HL-60 (cell line): ENCODE measurements at regions not wholly inside any gene's neighbourhood (a gene's known extent, or its start where the extent isn't known, plus 50 kb on each side); places are given as distances from the start of the nearest gene placed in this dataset.

Experiments
- DNase-seq, 2 experiments: peaks; one replicate each; pipeline ENCODE4 v3.0.0-alpha.2; 2010 to 2020; ENCODE audit warnings: low read depth in 1 of 2, low spot score in 1 of 2
- H3K27ac ChIP-seq: fragments of 250-450 bp; sonication (Bioruptor Pico); replicated peaks from 2 replicates; pipeline ENCODE4 v1.5.1; 2020; ENCODE audit warnings: mild to moderate bottlenecking, moderate library complexity
- H3K27me3 ChIP-seq: fragments of 250-450 bp; sonication (Bioruptor Pico); 2 replicates; pipeline ENCODE4 v1.5.1; 2021; ENCODE audit warnings: mild to moderate bottlenecking, moderate library complexity; ENCODE audit not compliant: insufficient read depth, poor library complexity, severe bottlenecking
- H3K4me3 ChIP-seq: replicated peaks from 2 replicates; pipeline ENCODE4 v1.5.1; 2011; ENCODE audit warnings: mild to moderate bottlenecking, control low read depth, low read length; ENCODE audit not compliant: insufficient read depth
- GABPA ChIP-seq: IDR thresholded peaks from 2 replicates; pipeline ENCODE4 v1.6.1; 2012; ENCODE audit warnings: low read depth
- POLR2AphosphoS5 ChIP-seq: IDR thresholded peaks from 2 replicates; pipeline ENCODE4 v1.6.1; 2012; ENCODE audit warnings: low read depth
- SPI1 ChIP-seq: IDR thresholded peaks from 2 replicates; pipeline ENCODE4 v1.6.1; 2012; ENCODE audit warnings: low read depth, mild to moderate bottlenecking, borderline replicate concordance
- TF ChIP-seq, protein P1 (sequence below): IDR thresholded peaks from one replicate; pipeline ENCODE4 v1.5.1; 2011; ENCODE audit warnings: low read length, control low read depth, inconsistent platforms; ENCODE audit not compliant: insufficient read depth
- TF ChIP-seq, protein P2 (sequence below): IDR thresholded peaks from 2 replicates; pipeline ENCODE4 v1.6.1; 2012; ENCODE audit warnings: low read depth; ENCODE audit not compliant: insufficient replicate concordance

DNA sequence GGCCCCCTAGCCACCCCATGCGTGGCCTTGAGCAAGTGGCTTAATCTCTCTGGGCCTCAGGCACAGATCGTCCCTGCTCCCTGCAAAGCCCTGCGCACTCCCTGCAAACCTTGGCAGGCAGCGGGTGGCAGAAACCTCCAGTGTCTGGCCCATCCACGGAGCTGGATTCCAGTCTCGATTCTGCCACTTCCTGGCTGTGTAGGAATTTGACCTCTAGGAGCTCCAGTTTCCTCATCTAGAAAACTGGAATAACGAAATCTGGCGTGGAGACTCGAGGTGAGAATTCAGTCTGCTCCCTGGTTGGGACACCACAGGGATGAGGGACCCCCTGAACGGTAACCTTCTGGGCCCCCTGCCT, 186.9 kb downstream of the MN1 start:
- Histone ChIP-seq H3K4me3 (no peak overlapping the region), H3K27ac (no peak overlapping the region), H3K27me3 (peaks cover 24% of the 10 kb centered on the region)
- no peak for TF ChIP-seq POLR2AphosphoS5
- no peak for TF ChIP-seq SPI1
- TF ChIP-seq GABPA: no peak
- TF ChIP-seq, protein P1, sequence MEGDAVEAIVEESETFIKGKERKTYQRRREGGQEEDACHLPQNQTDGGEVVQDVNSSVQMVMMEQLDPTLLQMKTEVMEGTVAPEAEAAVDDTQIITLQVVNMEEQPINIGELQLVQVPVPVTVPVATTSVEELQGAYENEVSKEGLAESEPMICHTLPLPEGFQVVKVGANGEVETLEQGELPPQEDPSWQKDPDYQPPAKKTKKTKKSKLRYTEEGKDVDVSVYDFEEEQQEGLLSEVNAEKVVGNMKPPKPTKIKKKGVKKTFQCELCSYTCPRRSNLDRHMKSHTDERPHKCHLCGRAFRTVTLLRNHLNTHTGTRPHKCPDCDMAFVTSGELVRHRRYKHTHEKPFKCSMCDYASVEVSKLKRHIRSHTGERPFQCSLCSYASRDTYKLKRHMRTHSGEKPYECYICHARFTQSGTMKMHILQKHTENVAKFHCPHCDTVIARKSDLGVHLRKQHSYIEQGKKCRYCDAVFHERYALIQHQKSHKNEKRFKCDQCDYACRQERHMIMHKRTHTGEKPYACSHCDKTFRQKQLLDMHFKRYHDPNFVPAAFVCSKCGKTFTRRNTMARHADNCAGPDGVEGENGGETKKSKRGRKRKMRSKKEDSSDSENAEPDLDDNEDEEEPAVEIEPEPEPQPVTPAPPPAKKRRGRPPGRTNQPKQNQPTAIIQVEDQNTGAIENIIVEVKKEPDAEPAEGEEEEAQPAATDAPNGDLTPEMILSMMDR: no peak
- TF ChIP-seq, protein P2, sequence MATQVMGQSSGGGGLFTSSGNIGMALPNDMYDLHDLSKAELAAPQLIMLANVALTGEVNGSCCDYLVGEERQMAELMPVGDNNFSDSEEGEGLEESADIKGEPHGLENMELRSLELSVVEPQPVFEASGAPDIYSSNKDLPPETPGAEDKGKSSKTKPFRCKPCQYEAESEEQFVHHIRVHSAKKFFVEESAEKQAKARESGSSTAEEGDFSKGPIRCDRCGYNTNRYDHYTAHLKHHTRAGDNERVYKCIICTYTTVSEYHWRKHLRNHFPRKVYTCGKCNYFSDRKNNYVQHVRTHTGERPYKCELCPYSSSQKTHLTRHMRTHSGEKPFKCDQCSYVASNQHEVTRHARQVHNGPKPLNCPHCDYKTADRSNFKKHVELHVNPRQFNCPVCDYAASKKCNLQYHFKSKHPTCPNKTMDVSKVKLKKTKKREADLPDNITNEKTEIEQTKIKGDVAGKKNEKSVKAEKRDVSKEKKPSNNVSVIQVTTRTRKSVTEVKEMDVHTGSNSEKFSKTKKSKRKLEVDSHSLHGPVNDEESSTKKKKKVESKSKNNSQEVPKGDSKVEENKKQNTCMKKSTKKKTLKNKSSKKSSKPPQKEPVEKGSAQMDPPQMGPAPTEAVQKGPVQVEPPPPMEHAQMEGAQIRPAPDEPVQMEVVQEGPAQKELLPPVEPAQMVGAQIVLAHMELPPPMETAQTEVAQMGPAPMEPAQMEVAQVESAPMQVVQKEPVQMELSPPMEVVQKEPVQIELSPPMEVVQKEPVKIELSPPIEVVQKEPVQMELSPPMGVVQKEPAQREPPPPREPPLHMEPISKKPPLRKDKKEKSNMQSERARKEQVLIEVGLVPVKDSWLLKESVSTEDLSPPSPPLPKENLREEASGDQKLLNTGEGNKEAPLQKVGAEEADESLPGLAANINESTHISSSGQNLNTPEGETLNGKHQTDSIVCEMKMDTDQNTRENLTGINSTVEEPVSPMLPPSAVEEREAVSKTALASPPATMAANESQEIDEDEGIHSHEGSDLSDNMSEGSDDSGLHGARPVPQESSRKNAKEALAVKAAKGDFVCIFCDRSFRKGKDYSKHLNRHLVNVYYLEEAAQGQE: no peak
- no peak for DNase-seq

GRCh38 chr22:27615408-27615807, 186.1 kb downstream of the MN1 start:
- no peak for DNase-seq
- Histone ChIP-seq H3K27ac (no peak overlapping the region), H3K4me3 (no peak overlapping the region), H3K27me3 (peaks cover 24% of the 10 kb centered on the region)
- TF ChIP-seq, protein P1: no peak
- no peak for TF ChIP-seq SPI1
- TF ChIP-seq, protein P2: no peak
- TF ChIP-seq GABPA: no peak
- no peak for TF ChIP-seq POLR2AphosphoS5

- TF ChIP-seq, protein P1: no peak
- TF ChIP-seq, protein P2: no peak
- TF ChIP-seq POLR2AphosphoS5: no peak
- no peak for TF ChIP-seq SPI1
- no peak for TF ChIP-seq GABPA
- DNase-seq: no peak
- Histone ChIP-seq H3K27ac (no peak overlapping the region), H3K4me3 (no peak overlapping the region), H3K27me3 (peaks cover 24% of the 10 kb centered on the region)
Measured at GRCh38 chr22:27616033-27616432, 185.5 kb downstream of the MN1 start.
